ENCODE measurements at regions not wholly inside any gene's neighbourhood (a gene's known extent, or its start where the extent isn't known, plus 50 kb on each side); places are given as distances from the start of the nearest gene placed in this dataset.

DNA sequence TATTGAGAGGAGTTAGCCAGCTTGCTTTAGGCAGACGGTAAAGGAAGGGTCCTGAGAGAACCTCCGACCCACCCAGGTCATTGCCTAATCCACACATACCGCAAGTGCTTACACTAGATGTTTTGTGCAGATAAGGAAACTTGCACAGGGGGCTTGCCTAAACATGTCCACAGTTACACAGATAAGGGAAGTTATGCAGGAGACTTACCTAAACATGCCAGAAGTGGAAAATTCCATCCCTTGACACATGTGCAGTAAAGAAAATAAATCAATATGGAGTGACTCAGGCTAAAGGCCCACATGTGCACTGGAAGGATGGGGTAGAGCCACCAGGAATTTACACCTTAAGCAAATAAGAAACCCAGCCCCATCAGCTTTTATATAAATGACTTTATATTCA, 232.8 kb upstream of the HDX start:
- DNase-seq (ENCODE audit: extremely low spot score) = no peak
- CTCF ChIA-PET = no interaction called here
- TF ChIP-seq, protein P1, sequence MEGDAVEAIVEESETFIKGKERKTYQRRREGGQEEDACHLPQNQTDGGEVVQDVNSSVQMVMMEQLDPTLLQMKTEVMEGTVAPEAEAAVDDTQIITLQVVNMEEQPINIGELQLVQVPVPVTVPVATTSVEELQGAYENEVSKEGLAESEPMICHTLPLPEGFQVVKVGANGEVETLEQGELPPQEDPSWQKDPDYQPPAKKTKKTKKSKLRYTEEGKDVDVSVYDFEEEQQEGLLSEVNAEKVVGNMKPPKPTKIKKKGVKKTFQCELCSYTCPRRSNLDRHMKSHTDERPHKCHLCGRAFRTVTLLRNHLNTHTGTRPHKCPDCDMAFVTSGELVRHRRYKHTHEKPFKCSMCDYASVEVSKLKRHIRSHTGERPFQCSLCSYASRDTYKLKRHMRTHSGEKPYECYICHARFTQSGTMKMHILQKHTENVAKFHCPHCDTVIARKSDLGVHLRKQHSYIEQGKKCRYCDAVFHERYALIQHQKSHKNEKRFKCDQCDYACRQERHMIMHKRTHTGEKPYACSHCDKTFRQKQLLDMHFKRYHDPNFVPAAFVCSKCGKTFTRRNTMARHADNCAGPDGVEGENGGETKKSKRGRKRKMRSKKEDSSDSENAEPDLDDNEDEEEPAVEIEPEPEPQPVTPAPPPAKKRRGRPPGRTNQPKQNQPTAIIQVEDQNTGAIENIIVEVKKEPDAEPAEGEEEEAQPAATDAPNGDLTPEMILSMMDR (IDR thresholded peaks at IDR 0.05; ENCODE audit: control extremely low read depth, extremely low read depth, low read depth, missing control alignments) = no peak
- POLR2A ChIA-PET = no interaction called here

DNA sequence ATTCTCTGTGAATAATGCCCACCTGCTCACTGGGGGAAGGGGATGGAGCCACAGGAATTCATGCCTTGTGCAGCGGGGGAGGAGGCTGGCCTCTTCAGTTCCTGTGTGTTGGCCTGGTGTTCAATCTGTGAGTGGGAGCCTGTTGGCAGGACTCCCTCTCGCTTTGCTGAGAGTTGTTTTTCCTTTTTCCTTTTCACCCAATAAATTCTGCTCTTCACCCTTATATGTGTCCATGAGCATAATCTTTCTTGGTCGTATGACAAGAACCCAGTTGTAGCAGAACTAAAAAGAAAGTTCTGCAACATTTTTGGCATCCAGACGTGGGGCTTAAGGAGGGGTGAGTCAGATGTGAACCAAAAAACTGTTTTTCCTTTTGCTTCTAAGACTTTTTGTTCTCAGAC, 235.2 kb upstream of the HDX start:
- ChIA-PET CTCF (no interaction called here), POLR2A (no interaction called here)
- TF ChIP-seq, protein P1 (IDR thresholded peaks at IDR 0.05; ENCODE audit: control extremely low read depth, extremely low read depth, low read depth, missing control alignments) = no peak
- no peak for DNase-seq (ENCODE audit: extremely low spot score)

DNA sequence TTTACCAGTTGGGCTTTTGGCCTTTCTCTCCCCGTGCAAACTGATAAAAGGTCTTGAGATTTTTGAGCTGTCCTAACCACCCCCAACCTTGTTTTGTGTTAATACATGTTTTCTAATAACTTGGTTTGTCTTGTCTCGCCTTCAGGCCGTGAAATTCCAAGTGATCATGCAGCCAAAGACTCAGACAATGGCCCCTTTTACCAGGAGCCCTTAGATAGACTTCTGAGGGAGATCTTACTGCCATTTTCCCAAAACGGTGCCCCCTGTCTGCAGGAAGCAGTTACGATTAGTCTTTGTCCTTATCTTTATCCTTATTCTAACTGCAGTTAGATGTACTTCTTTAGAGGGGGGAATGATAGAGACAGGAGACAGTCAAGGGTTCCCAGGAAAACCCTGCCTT, 245.3 kb upstream of the HDX start:
- TF ChIP-seq, protein P1 (IDR thresholded peaks at IDR 0.05; ENCODE audit: control extremely low read depth, extremely low read depth, low read depth, missing control alignments) = no peak
- CTCF ChIA-PET = no interaction called here
- POLR2A ChIA-PET = no interaction called here

DNA sequence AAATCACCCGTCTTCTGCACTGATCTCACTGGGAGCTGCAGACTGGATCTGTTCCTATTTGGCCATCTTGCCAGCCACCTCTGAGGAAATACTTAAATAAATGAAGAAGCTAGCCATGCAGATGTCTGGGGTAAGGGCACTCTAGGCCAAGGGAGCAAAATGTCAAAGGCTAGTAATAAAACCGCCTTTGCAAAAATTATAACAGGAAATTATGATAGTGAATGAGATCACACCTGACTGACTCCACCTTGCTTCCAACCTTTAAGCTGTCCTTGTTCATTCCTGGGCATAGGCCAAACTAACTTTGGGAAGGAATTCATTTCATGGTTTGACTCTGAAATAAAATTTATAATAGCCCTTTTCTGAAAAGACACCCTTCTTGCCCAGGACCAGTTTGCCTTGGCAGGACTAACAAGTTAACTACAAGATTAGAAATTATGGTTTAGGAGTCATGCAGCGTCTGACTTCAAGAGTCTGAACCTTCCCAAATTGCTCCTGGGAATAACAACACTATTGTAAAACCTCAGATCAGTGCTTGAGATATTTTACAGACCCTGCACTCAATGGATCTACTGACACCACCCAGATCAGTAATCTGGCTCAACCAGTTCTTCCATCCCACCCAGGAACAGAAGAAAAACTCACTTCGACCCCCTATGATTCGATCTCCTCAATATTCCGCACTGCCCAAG, 246.9 kb upstream of the HDX start:
- ChIA-PET CTCF (interaction anchor here (1.0 to 1.2 kb wide), 2 partner anchors 9 to 303 kb away, joined by 4 read pairs; no protein-coding TSS in a partner anchor), POLR2A (no interaction called here)
- DNase-seq (ENCODE audit: extremely low spot score) = no peak
- TF ChIP-seq, protein P1 (IDR thresholded peaks at IDR 0.05; ENCODE audit: control extremely low read depth, extremely low read depth, low read depth, missing control alignments) = no peak

More for the DNA sequence above, 245.3 kb upstream of the HDX start:
- no peak for DNase-seq (ENCODE audit: extremely low spot score)

DNA sequence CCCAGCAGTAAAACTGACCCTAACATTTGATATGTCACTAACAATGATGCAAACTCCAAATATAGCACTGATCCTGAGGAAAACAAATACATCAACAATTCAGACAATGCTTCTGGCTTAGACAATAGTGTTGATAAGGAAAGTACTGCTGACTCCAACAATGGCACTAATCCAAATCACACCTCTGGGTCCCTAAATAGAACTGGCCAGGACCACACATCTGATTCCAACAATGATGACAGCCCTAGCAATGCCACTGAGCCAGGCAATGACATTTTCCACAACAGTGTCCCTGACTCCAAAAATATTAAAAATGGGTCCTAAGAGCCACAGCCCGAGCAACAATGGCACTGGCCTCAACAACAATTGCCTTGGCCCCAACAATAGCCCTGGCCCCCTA, 243.1 kb upstream of the APOOL start:
- TF ChIP-seq, protein P1 (IDR thresholded peaks at IDR 0.05; ENCODE audit: control extremely low read depth, extremely low read depth, low read depth, missing control alignments) = no peak
- ChIA-PET CTCF (no interaction called here), POLR2A (no interaction called here)
- DNase-seq (ENCODE audit: extremely low spot score) = no peak

DNA sequence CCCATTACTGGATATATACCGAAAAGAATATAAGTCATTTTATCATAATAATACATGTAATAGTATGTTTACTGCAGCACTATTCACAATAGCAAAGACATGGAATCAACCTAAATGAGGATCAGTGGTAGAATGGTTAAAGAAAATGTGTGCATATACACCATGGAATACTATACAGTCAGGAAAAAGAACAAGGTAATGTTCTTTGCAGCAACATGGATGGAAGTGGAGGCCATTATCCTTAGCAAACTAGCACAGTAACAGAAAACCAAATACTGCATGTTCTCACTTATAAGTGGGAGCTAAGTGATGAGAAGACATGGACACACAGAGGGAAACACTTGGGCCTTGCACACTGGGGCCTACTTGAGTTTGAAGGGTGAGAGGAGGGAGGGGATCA, 207.4 kb upstream of the APOOL start:
- POLR2A ChIA-PET = no interaction called here
- no peak for DNase-seq (ENCODE audit: extremely low spot score)
- CTCF ChIA-PET = no interaction called here
- TF ChIP-seq, protein P1 (IDR thresholded peaks at IDR 0.05; ENCODE audit: control extremely low read depth, extremely low read depth, low read depth, missing control alignments) = no peak

Measured in GM10248 (cell line).